Lung (tissue), 11 donors: ENCODE measurements at regions not wholly inside any gene's neighbourhood (a gene's known extent, or its start where the extent isn't known, plus 50 kb on each side); places are given as distances from the start of the nearest gene placed in this dataset.

Experiments
- ATAC-seq: fragments of 200-7000 bp; cut with Tn5 transposase; one replicate; pipeline ENCODE4 v1.9.1; 2020; ENCODE audit warnings: moderate number of reproducible peaks; ENCODE audit not compliant: insufficient read depth, low FRiP score
- DNase-seq, 3 donors: peaks; one replicate each; pipeline ENCODE4 v3.0.0-alpha.2; 2013 to 2017
- H3K27ac ChIP-seq, 2 donors: one replicate each; pipeline ENCODE4 v1.5.1; 2013; ENCODE audit warnings: mild to moderate bottlenecking in 2 of 2, moderate library complexity in 2 of 2, control low read depth in 1 of 2, inconsistent platforms in 1 of 2, low read depth in 1 of 2, low read length in 1 of 2
- H3K27me3 ChIP-seq, 3 donors: one replicate each; pipeline ENCODE4 v1.5.1; 2013; ENCODE audit warnings: low read length in 2 of 3; ENCODE audit not compliant: control insufficient read depth in 3 of 3, insufficient read depth in 3 of 3
- H3K36me3 ChIP-seq, 4 donors: one replicate each; pipeline ENCODE4 v1.5.1; 2013; ENCODE audit warnings: low read length in 4 of 4, mild to moderate bottlenecking in 1 of 4, moderate library complexity in 1 of 4; ENCODE audit not compliant: control insufficient read depth in 4 of 4, insufficient read depth in 4 of 4
- H3K4me1 ChIP-seq, 5 donors: one replicate each; pipeline ENCODE4 v1.5.1; 2013; ENCODE audit warnings: low read length in 5 of 5, mild to moderate bottlenecking in 2 of 5, moderate library complexity in 1 of 5; ENCODE audit not compliant: control insufficient read depth in 5 of 5, insufficient read depth in 5 of 5
- H3K4me3 ChIP-seq: one replicate; pipeline ENCODE4 v1.5.1; 2013; ENCODE audit warnings: mild to moderate bottlenecking, control low read depth, moderate library complexity
- H3K9ac ChIP-seq, 2 donors: one replicate each; pipeline ENCODE4 v1.5.1; 2013; ENCODE audit warnings: low read length in 2 of 2, control low read depth in 1 of 2; ENCODE audit not compliant: insufficient read depth in 1 of 2
- H3K9me3 ChIP-seq, 4 donors: one replicate each; pipeline ENCODE4 v1.5.1; 2013; ENCODE audit warnings: low read length in 3 of 4, mild to moderate bottlenecking in 1 of 4, moderate library complexity in 1 of 4; ENCODE audit not compliant: control insufficient read depth in 4 of 4, insufficient read depth in 3 of 4
- WGBS, 2 donors: extraction: QIAGEN DNeasy Blood & Tissue Kit; methylation state at CpG; one replicate each; pipeline ENCODE4 v1.1.7; 2013; 5-methylcytosine and 5-hydroxymethylcytosine counted together
- TF ChIP-seq, protein P1 (sequence below): IDR thresholded peaks from 2 replicates; pipeline ENCODE4 v1.5.1; 2012; ENCODE audit warnings: mild to moderate bottlenecking; ENCODE audit errors: control extremely low read depth, extremely low read depth
- donor health status: control.
- donor health status: control.
- donor health status: Bipolar disorder and iron deficiency.
- donor health status: healthy.
- donor health status: DM: yes; HTN: yes; CAD: no.

DNA sequence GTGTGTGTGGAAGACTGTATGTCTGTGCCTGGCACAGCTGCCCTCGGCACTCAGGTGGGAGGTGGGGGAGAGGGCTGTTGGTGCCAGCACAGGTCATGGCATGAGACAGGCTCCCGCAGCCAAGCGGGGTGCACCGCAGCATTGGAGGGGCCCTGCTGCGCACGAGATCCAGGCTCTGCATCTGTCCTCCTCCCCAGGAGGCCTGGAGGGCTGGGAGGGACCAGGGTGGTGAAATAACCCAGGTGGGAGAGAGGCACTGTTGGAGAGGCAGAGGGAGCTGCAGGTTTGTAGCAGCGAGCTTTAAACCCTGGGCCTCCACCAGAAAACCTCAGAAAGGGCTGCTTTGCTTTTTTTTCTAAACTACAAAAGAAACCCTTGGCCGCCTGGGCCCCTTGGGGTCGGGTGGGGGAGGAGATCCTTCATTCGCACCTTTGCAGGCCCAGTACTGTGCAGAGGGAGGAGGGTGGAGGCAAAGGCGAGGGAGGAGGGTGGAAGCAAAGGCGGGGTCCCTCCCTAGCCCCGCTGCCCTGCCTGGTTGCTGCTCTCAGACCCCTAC is 241.7 kb downstream of the SEC14L1 start:
- Histone ChIP-seq H3K27ac (peak overlapping the region in 1 of 2 donors; percentile 49), H3K4me1 (peaks cover 40 to 89% (median 72%) of the 10 kb centered on the region in 5 donors), H3K36me3 (peaks cover 0 to 5% (median 0%) of the 10 kb centered on the region in 4 donors), H3K9me3 (no peaks in the 10 kb centered on the region), H3K27me3 (no peaks in the 10 kb centered on the region), H3K4me3 (no peak overlapping the region), H3K9ac (no peak overlapping the region)
- TF ChIP-seq, protein P1, sequence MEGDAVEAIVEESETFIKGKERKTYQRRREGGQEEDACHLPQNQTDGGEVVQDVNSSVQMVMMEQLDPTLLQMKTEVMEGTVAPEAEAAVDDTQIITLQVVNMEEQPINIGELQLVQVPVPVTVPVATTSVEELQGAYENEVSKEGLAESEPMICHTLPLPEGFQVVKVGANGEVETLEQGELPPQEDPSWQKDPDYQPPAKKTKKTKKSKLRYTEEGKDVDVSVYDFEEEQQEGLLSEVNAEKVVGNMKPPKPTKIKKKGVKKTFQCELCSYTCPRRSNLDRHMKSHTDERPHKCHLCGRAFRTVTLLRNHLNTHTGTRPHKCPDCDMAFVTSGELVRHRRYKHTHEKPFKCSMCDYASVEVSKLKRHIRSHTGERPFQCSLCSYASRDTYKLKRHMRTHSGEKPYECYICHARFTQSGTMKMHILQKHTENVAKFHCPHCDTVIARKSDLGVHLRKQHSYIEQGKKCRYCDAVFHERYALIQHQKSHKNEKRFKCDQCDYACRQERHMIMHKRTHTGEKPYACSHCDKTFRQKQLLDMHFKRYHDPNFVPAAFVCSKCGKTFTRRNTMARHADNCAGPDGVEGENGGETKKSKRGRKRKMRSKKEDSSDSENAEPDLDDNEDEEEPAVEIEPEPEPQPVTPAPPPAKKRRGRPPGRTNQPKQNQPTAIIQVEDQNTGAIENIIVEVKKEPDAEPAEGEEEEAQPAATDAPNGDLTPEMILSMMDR = no peak
- no peak for ATAC-seq
- peak; percentile 69 to 75 (median 74) for DNase-seq
- 58 to 62% methylated on average over 10 to 13 of the region's 13 CpGs for WGBS, 2 donors

DNA sequence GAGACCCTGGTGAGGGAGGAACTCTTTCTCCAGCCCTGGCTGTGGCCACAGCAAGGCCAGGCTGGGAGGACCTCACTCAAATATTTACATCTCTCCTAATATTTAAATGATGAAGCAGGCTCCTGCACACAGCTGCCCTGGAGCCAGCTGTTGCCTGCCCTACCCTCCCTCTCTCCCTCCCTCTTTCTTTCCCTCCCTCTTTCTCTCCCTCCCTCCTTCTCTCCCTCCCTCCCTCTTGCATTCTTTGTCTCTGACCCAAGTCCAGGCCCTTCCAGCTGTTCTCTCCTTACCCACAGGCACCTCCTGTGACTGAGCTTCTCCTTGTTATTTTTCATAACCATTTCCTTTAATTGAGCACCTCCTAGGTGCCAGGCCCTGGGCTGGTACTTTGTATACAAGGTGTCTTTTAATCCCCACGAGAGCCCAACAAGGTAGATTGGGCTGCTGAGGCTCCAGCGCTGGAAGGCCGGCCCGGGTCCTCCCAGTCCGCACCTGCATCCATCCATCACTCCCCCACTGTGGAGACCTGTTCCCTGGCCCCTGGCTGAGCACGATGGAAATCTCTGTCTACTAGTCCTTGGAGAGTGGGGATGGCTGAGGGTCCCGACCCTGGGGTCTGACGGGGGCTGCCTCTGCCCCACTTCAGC is 242.3 kb downstream of the SEC14L1 start:
- TF ChIP-seq, protein P1 = no peak
- WGBS, 2 donors = 75 to 86% methylated on average over 8 of the region's 8 CpGs
- Histone ChIP-seq H3K27ac (peak overlapping the region in 1 of 2 donors; percentile 78), H3K4me3 (no peak overlapping the region), H3K4me1 (peaks cover 36 to 87% (median 70%) of the 10 kb centered on the region in 5 donors), H3K27me3 (no peaks in the 10 kb centered on the region), H3K36me3 (peaks cover 0 to 5% (median 0%) of the 10 kb centered on the region in 4 donors), H3K9me3 (no peaks in the 10 kb centered on the region), H3K9ac (no peak overlapping the region)
- DNase-seq = peak; percentile 81 to 92 (median 89)
- no peak for ATAC-seq

DNA sequence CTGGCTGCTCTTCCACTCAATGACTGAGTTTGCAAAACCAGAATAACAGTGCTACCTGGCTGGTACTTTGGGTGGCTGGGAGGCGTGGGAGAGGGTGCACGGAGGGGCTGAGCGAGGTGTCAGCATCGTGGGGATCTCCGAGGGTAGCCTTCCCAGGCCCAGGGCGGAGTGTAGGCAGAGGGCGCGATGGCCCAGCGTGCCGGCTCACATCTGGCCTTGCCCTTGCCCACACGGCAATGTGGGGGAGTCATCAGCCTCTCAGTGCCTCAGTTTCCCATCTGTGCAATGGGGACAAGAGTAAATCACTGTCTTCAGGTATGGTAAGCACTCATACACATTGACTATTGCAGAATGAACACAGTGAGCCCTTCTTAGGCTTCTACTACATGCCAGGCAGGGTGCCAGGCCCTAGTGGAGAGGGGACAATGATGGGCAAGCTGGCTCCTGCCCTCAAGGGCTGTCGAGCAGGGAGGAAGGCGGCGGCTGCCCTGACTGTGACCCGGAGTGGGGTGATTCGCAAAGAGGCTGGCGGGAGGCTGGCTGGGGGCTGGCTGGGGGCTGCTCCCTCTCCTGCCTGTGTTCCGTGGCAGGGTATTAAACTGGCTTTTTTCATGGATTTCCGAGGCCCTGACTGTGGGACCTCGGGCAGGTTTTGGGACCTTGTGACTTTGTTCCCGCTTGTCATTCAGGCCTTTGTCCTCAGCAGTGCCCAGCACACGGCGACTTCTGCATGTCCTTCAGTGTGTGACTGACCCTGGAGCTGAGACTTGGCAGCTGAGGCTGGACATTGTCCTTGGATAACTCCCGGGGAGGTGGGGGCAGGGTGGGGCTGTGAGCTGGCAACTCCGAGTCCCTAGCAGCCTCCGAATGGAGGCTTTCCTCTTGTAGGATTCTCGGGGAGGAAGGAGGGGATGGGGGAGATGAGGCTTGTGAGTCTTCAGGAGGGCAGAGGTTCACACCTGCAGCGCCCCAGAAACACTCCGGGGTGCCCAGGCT is 243.1 kb downstream of the SEC14L1 start:
- Histone ChIP-seq H3K27me3 (no peaks in the 10 kb centered on the region), H3K4me1 (peaks cover 32 to 87% (median 66%) of the 10 kb centered on the region in 5 donors), H3K9ac (no peak overlapping the region), H3K9me3 (no peaks in the 10 kb centered on the region), H3K36me3 (peaks cover 0 to 2% (median 0%) of the 10 kb centered on the region in 4 donors), H3K27ac (peak overlapping the region; percentile 61 to 78), H3K4me3 (no peak overlapping the region)
- no peak for ATAC-seq
- peak in 1 of 3 donors; percentile 43 for DNase-seq
- WGBS, 2 donors = 59 to 71% methylated on average over 29 of the region's 29 CpGs
- TF ChIP-seq, protein P1 = no peak
